D721Med (cell line): ENCODE measurements at regions not wholly inside any gene's neighbourhood (a gene's known extent, or its start where the extent isn't known, plus 50 kb on each side); places are given as distances from the start of the nearest gene placed in this dataset.

ENCODE experiments used
- DNase-seq: peaks from one replicate; pipeline ENCODE4 v3.0.0; 2011; ENCODE audit warnings: low spot score; ENCODE audit not compliant: insufficient read length
- FAIRE-seq: peaks from 2 replicates; lab custom pipeline; 2011; peaks lifted over from hg19 to GRCh38; lab: Jason Lieb, UNC
- TF ChIP-seq, protein P1 (sequence below): IDR thresholded peaks from 2 replicates; pipeline ENCODE4 v1.5.1; 2012; ENCODE audit warnings: mild to moderate bottlenecking, control low read depth; ENCODE audit not compliant: insufficient read depth; ENCODE audit errors: missing control alignments

DNA sequence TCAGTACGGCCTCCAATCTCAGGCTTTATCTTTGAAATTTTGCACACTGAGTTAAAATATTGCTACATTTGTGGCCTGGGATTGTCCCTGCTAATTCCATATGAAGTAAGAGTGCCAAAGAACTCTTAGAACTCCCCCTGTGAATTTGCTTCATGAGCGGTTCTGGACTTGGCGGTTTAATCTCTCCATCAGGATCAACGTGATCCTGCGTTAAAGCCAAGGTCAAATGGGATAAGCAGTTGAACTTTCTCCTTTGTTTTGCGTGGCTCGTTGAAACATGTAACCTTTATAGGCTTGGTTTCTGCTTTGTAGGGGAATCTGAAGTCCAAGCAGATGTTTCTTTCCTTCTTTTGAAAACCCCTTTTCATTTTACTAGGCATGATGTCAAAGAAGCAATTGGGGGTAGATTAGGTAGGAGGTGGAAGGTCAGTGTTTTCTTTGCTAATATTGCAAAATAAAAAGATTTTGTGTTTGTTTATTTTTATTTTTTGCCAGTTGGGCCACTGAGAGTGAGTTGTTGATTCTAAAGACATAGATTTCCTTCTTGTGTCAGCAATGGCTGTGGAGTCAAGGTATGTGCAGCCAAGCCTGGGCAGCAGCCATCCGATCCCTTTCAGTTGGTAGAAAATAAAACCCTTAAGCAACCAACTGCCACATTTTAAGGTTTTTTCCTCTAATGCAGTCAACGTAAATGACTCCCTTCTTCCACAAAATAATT lies 390.8 kb downstream of the NNT start:
- TF ChIP-seq, protein P1, sequence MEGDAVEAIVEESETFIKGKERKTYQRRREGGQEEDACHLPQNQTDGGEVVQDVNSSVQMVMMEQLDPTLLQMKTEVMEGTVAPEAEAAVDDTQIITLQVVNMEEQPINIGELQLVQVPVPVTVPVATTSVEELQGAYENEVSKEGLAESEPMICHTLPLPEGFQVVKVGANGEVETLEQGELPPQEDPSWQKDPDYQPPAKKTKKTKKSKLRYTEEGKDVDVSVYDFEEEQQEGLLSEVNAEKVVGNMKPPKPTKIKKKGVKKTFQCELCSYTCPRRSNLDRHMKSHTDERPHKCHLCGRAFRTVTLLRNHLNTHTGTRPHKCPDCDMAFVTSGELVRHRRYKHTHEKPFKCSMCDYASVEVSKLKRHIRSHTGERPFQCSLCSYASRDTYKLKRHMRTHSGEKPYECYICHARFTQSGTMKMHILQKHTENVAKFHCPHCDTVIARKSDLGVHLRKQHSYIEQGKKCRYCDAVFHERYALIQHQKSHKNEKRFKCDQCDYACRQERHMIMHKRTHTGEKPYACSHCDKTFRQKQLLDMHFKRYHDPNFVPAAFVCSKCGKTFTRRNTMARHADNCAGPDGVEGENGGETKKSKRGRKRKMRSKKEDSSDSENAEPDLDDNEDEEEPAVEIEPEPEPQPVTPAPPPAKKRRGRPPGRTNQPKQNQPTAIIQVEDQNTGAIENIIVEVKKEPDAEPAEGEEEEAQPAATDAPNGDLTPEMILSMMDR, result no peak
- no peak for DNase-seq
- FAIRE-seq, result no peak

DNA sequence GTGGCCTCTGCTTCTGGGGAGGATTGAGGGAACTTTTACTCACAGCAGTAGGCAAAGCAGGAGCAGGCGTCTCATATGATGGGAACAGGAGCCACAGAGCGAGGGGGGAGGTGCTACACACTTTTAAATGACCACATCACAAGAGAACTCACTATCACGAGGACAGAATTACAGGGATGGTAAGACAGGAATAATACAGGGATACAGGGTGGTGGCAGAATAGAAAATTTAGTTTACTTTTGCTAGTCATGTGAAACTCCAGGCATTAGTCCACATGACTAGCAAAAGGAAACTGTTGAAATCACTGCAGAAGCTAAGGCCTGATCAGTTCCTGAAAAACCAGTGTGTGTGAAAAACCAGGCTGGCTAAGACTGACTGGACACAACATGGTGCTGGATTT lies 382.4 kb downstream of the NNT start:
- TF ChIP-seq, protein P1, result no peak
- FAIRE-seq, result no peak

DNA sequence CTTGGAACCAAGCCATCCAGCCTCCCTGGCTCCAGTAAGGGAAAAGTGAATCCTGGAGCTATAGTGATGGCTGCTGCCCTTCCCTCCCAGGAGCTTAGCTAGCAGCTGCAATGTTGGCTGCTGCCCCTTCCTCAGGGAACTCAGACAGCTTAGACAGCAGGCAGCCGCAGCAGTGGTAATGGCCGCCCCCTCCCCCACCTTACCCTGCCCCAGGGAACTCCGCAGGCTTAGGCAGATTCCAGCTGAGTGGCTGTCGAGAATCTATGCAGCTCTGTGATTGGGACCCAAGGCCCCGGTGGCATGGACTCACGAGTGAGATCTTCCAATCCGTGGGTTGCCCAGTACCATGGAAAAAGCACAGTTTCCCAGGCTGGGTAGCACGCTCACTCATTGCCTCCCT lies 378.6 kb downstream of the NNT start:
- TF ChIP-seq, protein P1, result no peak
- FAIRE-seq (no peak), DNase-seq (no peak)

More for the DNA sequence above, 382.4 kb downstream of the NNT start:
- no peak for DNase-seq

DNA sequence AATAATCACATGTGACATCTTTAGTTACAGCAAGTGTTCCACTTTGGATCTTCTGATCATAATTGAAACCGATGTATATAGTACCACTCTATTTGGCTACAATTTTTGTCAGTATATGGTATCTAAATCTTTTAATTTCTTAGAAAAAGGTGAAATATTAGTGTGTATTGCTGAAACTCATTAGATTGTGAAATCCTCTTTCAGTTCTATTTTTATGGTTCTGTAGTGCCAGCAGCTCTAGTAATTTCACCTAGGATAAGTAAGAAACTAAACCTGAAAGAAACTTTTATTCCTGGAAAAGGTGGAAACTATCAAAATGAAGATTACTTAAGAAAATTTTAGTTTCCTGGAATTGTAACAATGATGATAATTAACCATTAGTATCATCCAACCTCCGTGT lies 370.9 kb downstream of the NNT start:
- TF ChIP-seq, protein P1, result no peak
- FAIRE-seq (no peak), DNase-seq (no peak)

DNA sequence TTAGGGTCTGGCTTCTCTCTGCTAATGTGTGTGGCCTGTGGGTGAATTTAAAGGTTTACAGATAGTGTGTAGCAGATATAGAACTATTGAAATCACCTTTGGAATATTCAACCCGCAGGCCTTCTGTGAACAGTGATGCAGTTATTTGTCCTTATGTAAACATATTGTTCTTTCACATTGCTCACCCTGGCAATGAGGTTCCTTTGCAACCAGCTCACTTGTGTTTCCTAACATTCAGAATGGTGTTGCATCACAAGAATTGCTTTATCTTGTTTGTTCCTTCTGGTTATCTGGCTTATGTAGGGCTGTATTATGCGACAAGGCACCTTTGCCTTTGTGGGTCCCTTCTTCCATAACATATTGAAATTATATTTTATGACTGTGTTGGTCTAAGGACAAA lies 370.3 kb downstream of the NNT start:
- FAIRE-seq, result no peak
- no peak for DNase-seq
- TF ChIP-seq, protein P1, result no peak

DNA sequence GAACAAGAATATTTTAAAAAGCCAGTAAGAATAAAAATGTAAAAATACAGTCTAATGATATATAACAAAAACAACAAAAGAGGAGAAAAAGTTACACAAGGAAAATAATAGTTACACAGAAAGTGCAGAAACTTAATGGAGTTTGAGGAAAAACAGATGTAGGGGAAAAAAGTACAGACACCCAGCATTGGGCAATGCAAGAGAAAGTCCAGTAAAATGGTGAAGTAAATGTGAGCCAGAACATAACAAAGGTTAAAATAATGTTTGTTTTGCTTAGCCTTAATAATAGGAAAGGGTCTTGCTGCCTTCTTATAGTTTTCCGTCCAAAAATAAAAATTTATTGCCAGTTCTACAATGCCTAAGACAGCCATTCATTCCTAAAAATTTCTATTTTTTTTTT lies 364.2 kb downstream of the NNT start:
- FAIRE-seq, result no peak
- TF ChIP-seq, protein P1, result no peak
- DNase-seq, result no peak

DNA sequence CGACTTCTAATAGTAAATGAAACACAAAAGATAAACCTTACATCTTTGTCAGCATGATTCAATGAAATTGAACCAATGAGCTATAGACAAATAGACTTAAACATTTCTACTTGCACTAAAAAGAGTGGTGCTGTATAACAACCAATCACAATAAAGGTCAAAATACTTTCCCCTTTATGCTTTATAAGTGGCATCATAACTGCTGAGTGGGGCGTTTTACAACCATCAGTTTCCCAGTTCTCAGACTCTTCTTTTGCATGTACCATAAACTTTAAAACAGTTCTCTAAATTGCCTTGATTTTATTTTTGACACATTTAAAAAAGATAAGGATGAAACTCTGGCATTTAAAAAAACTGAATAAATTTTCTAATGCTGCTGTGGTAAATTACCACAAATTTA lies 356.2 kb downstream of the NNT start:
- no peak for FAIRE-seq
- TF ChIP-seq, protein P1, result no peak
- no peak for DNase-seq
